KMS-11 (cell line): ENCODE measurements at regions not wholly inside any gene's neighbourhood (a gene's known extent, or its start where the extent isn't known, plus 50 kb on each side); places are given as distances from the start of the nearest gene placed in this dataset.

Experiments
- H2AFZ ChIP-seq: fragments of 200-600 bp; sonication (generic); 2 replicates; pipeline ENCODE4 v1.6.1; 2016; ENCODE audit warnings: antibody characterized with exemption, mixed run types, low read depth
- H3K27ac ChIP-seq: fragments of 200-600 bp; sonication (generic); 2 replicates; pipeline ENCODE4 v1.6.1; 2016; ENCODE audit warnings: mild to moderate bottlenecking, mixed run types
- H3K27me3 ChIP-seq: fragments of 200-600 bp; sonication (generic); 2 replicates; pipeline ENCODE4 v1.6.1; 2017; ENCODE audit warnings: mild to moderate bottlenecking, low read depth, mixed run types, moderate library complexity; ENCODE audit not compliant: insufficient read depth
- H3K36me3 ChIP-seq: fragments of 200-600 bp; sonication (generic); 2 replicates; pipeline ENCODE4 v1.6.1; 2017; ENCODE audit warnings: mild to moderate bottlenecking, mixed run types; ENCODE audit not compliant: insufficient read depth
- H3K4me1 ChIP-seq: fragments of 200-600 bp; sonication (generic); 2 replicates; pipeline ENCODE4 v1.6.1; 2016; ENCODE audit warnings: mild to moderate bottlenecking, low read depth, mixed run types; ENCODE audit not compliant: poor library complexity, severe bottlenecking
- H3K4me2 ChIP-seq: fragments of 200-600 bp; sonication (generic); 2 replicates; pipeline ENCODE4 v1.7.0; 2016; ENCODE audit warnings: mild to moderate bottlenecking, mixed run types
- H3K4me3 ChIP-seq: fragments of 200-600 bp; sonication (generic); IDR thresholded peaks from 2 replicates; pipeline ENCODE4 v1.6.1; 2017; ENCODE audit warnings: low read depth, low read length, mixed read lengths; ENCODE audit not compliant: insufficient read depth
- H3K79me2 ChIP-seq: fragments of 200-600 bp; sonication (generic); 2 replicates; pipeline ENCODE4 v1.6.1; 2016; ENCODE audit warnings: low read depth, mixed run types; ENCODE audit not compliant: insufficient read depth
- H3K9ac ChIP-seq: fragments of 200-600 bp; sonication (generic); 2 replicates; pipeline ENCODE4 v1.6.1; 2016; ENCODE audit warnings: mild to moderate bottlenecking, mixed run types
- H4K20me1 ChIP-seq: fragments of 200-600 bp; sonication (generic); 2 replicates; pipeline ENCODE4 v1.6.1; 2016; ENCODE audit warnings: mild to moderate bottlenecking, mixed run types; ENCODE audit not compliant: insufficient read depth
- CTCF ChIP-seq: fragments of 200-600 bp; sonication (generic); conservative IDR thresholded peaks from 2 replicates; pipeline ENCODE4 v1.6.1; 2017; ENCODE audit warnings: low read depth, mild to moderate bottlenecking, antibody characterized with exemption, low read length, moderate library complexity, mixed read lengths

- no peak overlapping the region for H3K4me2 ChIP-seq
Observed at GRCh38 chr5:82448374-82448773, 170.2 kb upstream of the RPS23 start.

GRCh38 chr5:82447913-82448312 lies 169.8 kb upstream of the RPS23 start:
- Histone ChIP-seq H3K27me3 (no peaks in the 10 kb centered on the region), H3K4me3 (no peak overlapping the region), H3K9ac (no peak overlapping the region), H3K36me3 (no peaks in the 10 kb centered on the region), H3K79me2 (no peaks in the 10 kb centered on the region), H4K20me1 (no peaks in the 10 kb centered on the region), H2AFZ (no peak overlapping the region), H3K4me1 (no peaks in the 10 kb centered on the region), H3K27ac (no peak overlapping the region), H3K4me2 (no peak overlapping the region)
- no peak for TF ChIP-seq CTCF

More at GRCh38 chr5:82448374-82448773, 170.2 kb upstream of the RPS23 start:
- Histone ChIP-seq H4K20me1 (no peaks in the 10 kb centered on the region), H3K4me1 (no peaks in the 10 kb centered on the region), H3K79me2 (no peaks in the 10 kb centered on the region), H3K27me3 (no peaks in the 10 kb centered on the region), H3K4me3 (no peak overlapping the region), H2AFZ (no peak overlapping the region), H3K36me3 (no peaks in the 10 kb centered on the region), H3K27ac (no peak overlapping the region), H3K9ac (no peak overlapping the region)
- no peak for TF ChIP-seq CTCF

GRCh38 chr5:82446809-82447208 lies 168.7 kb upstream of the RPS23 start:
- no peaks in the 10 kb centered on the region for H3K36me3 ChIP-seq
- no peak overlapping the region for H3K4me3 ChIP-seq
- H4K20me1 ChIP-seq, result no peaks in the 10 kb centered on the region
- no peak overlapping the region for H2AFZ ChIP-seq
- peaks cover 10% of the 10 kb centered on the region for H3K4me1 ChIP-seq
- no peak overlapping the region for H3K27ac ChIP-seq
- no peak overlapping the region for H3K9ac ChIP-seq
- no peak for TF ChIP-seq CTCF
- no peaks in the 10 kb centered on the region for H3K27me3 ChIP-seq
- no peak overlapping the region for H3K4me2 ChIP-seq
- H3K79me2 ChIP-seq, result no peaks in the 10 kb centered on the region

GRCh38 chr5:82445726-82446335 lies 167.7 kb upstream of the RPS23 start:
- Histone ChIP-seq H3K79me2 (no peaks in the 10 kb centered on the region), H3K36me3 (no peaks in the 10 kb centered on the region), H2AFZ (no peak overlapping the region), H3K4me2 (no peak overlapping the region), H3K4me3 (no peak overlapping the region), H3K27me3 (no peaks in the 10 kb centered on the region), H3K9ac (no peak overlapping the region), H3K4me1 (peaks cover 10% of the 10 kb centered on the region), H4K20me1 (no peaks in the 10 kb centered on the region), H3K27ac (no peak overlapping the region)
- no peak for TF ChIP-seq CTCF
